GM19324 (cell line): ENCODE measurements at regions not wholly inside any gene's neighbourhood (a gene's known extent, or its start where the extent isn't known, plus 50 kb on each side); places are given as distances from the start of the nearest gene placed in this dataset.
A peak's percentile ranks its signal among the peaks of the same experiment; 100 is the strongest.
"Not testable (repeated sequence)": the region's sequence is repeated elsewhere in the genome, so short reads cannot be mapped to it uniquely, and the experiment has no call there.

ENCODE experiments used
- ATAC-seq: cut with Tn5 transposase; IDR thresholded peaks from one replicate; pipeline ENCODE4 v1.9.1; 2021; ENCODE audit warnings: mild to moderate bottlenecking, moderate library complexity; ENCODE audit not compliant: unreplicated experiment, low FRiP score

- ATAC-seq, result no peak
Measured at GRCh38 chr18:25592804-25593360, 240.9 kb upstream of the ZNF521 start.

- no peak for ATAC-seq
Measured at GRCh38 chr18:25590456-25590855, 238.5 kb upstream of the ZNF521 start.

- no peak for ATAC-seq
Measured at GRCh38 chr18:25587545-25587944, 235.6 kb upstream of the ZNF521 start.

- no peak for ATAC-seq
Measured at GRCh38 chr18:25568986-25569385, 217.0 kb upstream of the ZNF521 start.

GRCh38 chr18:25563816-25564683 is 212.1 kb upstream of the ZNF521 start:
- ATAC-seq, result no peak

- no peak for ATAC-seq
Measured at GRCh38 chr18:25563346-25563745, 211.4 kb upstream of the ZNF521 start.

- no peak for ATAC-seq
Measured at GRCh38 chr18:25561918-25562317, 210.0 kb upstream of the ZNF521 start.

- ATAC-seq, result no peak
Measured at GRCh38 chr18:25560369-25560768, 208.4 kb upstream of the ZNF521 start.

GRCh38 chr18:25557011-25557410 is 205.0 kb upstream of the ZNF521 start:
- no peak for ATAC-seq

GRCh38 chr18:25553631-25554263 is 201.8 kb upstream of the ZNF521 start:
- ATAC-seq, result no peak

GRCh38 chr18:25544546-25545287 is 192.8 kb upstream of the ZNF521 start:
- ATAC-seq, result no peak

- ATAC-seq, result no peak
Measured at GRCh38 chr18:25538175-25538922, 186.4 kb upstream of the ZNF521 start.

GRCh38 chr18:25535495-25535894 is 183.5 kb upstream of the ZNF521 start:
- ATAC-seq, result no peak

GRCh38 chr18:25534401-25534800 is 182.4 kb upstream of the ZNF521 start:
- no peak for ATAC-seq

- no peak for ATAC-seq
Measured at GRCh38 chr18:25533218-25533617, 181.3 kb upstream of the ZNF521 start.

- no peak for ATAC-seq
Measured at GRCh38 chr18:25531207-25531606, 179.2 kb upstream of the ZNF521 start.

- ATAC-seq, result not testable (repeated sequence)
Measured at GRCh38 chr18:25525789-25526188, 173.8 kb upstream of the ZNF521 start.

- peak; percentile 79 for ATAC-seq
Measured at GRCh38 chr18:25518716-25519053, 166.7 kb upstream of the ZNF521 start.

- ATAC-seq, result peak; percentile 30
Measured at GRCh38 chr18:25517881-25518715, 166.1 kb upstream of the ZNF521 start.
